ENCODE measurements at regions not wholly inside any gene's neighbourhood (a gene's known extent, or its start where the extent isn't known, plus 50 kb on each side); places are given as distances from the start of the nearest gene placed in this dataset.

- no peak for DNase-seq
These were observed 1017.5 kb downstream of the XPNPEP1 start for GRCh38 chr10:108905821-108906220.

- DNase-seq = no peak
These were observed 1018.1 kb downstream of the XPNPEP1 start for GRCh38 chr10:108905171-108905570.

- DNase-seq = no peak
These were observed 1019.0 kb downstream of the XPNPEP1 start for GRCh38 chr10:108904163-108904838.

- DNase-seq = no peak
These were observed 1020.6 kb downstream of the XPNPEP1 start for GRCh38 chr10:108902619-108903285.

GRCh38 chr10:108901781-108902618 lies 1021.3 kb downstream of the XPNPEP1 start:
- DNase-seq = no peak

- no peak for DNase-seq
These were observed 1023.6 kb downstream of the XPNPEP1 start for GRCh38 chr10:108899670-108900069.

GRCh38 chr10:108894402-108895301 lies 1028.7 kb downstream of the XPNPEP1 start:
- DNase-seq = no peak

- no peak for DNase-seq
These were observed 1046.2 kb downstream of the XPNPEP1 start for GRCh38 chr10:108877095-108877561.

- no peak for DNase-seq
These were observed 1050.5 kb downstream of the XPNPEP1 start for GRCh38 chr10:108872854-108873253.

GRCh38 chr10:108868881-108869280 lies 1054.4 kb downstream of the XPNPEP1 start:
- DNase-seq = no peak

GRCh38 chr10:108862676-108863350 lies 1060.5 kb downstream of the XPNPEP1 start:
- DNase-seq = no peak

GRCh38 chr10:108861181-108861754 lies 1062.0 kb downstream of the XPNPEP1 start:
- no peak for DNase-seq

GRCh38 chr10:108852211-108852610 lies 1071.1 kb downstream of the XPNPEP1 start:
- DNase-seq = no peak

GRCh38 chr10:108850138-108850854 lies 1073.0 kb downstream of the XPNPEP1 start:
- no peak for DNase-seq

GRCh38 chr10:108849688-108850087 lies 1073.6 kb downstream of the XPNPEP1 start:
- DNase-seq = no peak

- no peak for DNase-seq
These were observed 1074.1 kb downstream of the XPNPEP1 start for GRCh38 chr10:108849186-108849585.

- no peak for DNase-seq
These were observed 1075.3 kb downstream of the XPNPEP1 start for GRCh38 chr10:108848046-108848445.

- no peak for DNase-seq
These were observed 1082.4 kb downstream of the XPNPEP1 start for GRCh38 chr10:108840944-108841343.

- DNase-seq = no peak
These were observed 1086.9 kb downstream of the XPNPEP1 start for GRCh38 chr10:108836362-108836761.

GRCh38 chr10:108822026-108822425 lies 1101.3 kb downstream of the XPNPEP1 start:
- no peak for DNase-seq

- no peak for DNase-seq
These were observed 1104.0 kb downstream of the XPNPEP1 start for GRCh38 chr10:108819302-108819701.
